GM23248 (cell line): ENCODE measurements at regions not wholly inside any gene's neighbourhood (a gene's known extent, or its start where the extent isn't known, plus 50 kb on each side); places are given as distances from the start of the nearest gene placed in this dataset.

ENCODE experiments used
- EZH2 ChIP-seq: fragments of 200-600 bp; sonication (generic); IDR thresholded peaks from 2 replicates; pipeline ENCODE4 v1.6.1; 2018; ENCODE audit warnings: antibody characterized with exemption, mild to moderate bottlenecking; ENCODE audit not compliant: insufficient read depth, poor library complexity, severe bottlenecking
- EZH2phosphoT487 ChIP-seq: fragments of 200-600 bp; sonication (generic); IDR thresholded peaks from 2 replicates; pipeline ENCODE4 v1.6.1; 2018; ENCODE audit warnings: antibody characterized with exemption, moderate library complexity, mild to moderate bottlenecking, low read depth; ENCODE audit not compliant: insufficient read depth

- TF ChIP-seq EZH2: no peak
- no peak for TF ChIP-seq EZH2phosphoT487
Observed at GRCh38 chr14:104378698-104379113, 200.9 kb upstream of the C14orf180 start.
